Glutamatergic neuron (in vitro differentiated cells): ENCODE measurements at regions not wholly inside any gene's neighbourhood (a gene's known extent, or its start where the extent isn't known, plus 50 kb on each side); places are given as distances from the start of the nearest gene placed in this dataset.

Experiments used
- DNase-seq: peaks from one replicate; pipeline ENCODE4 v3.0.0; 2022
- H3K27ac Mint-ChIP-seq: one replicate; pipeline ENCODE4 v1.8.0; 2020; ENCODE audit warnings: mild to moderate bottlenecking, mixed read lengths, inconsistent platforms; ENCODE audit not compliant: unreplicated experiment
- H3K27me3 Mint-ChIP-seq: one replicate; pipeline ENCODE4 v1.8.0; 2020; ENCODE audit warnings: mild to moderate bottlenecking, moderate library complexity, mixed read lengths, inconsistent platforms; ENCODE audit not compliant: unreplicated experiment
- H3K36me3 Mint-ChIP-seq: one replicate; pipeline ENCODE4 v1.8.0; 2020; ENCODE audit warnings: mild to moderate bottlenecking, mixed read lengths, inconsistent platforms; ENCODE audit not compliant: unreplicated experiment
- H3K4me1 Mint-ChIP-seq: one replicate; pipeline ENCODE4 v1.8.0; 2020; ENCODE audit warnings: mild to moderate bottlenecking, low read depth, mixed read lengths, inconsistent platforms; ENCODE audit not compliant: unreplicated experiment
- H3K4me3 Mint-ChIP-seq: one replicate; pipeline ENCODE4 v1.8.0; 2020; ENCODE audit warnings: mild to moderate bottlenecking, mixed read lengths, inconsistent platforms; ENCODE audit not compliant: unreplicated experiment
- H3K9me3 Mint-ChIP-seq: one replicate; pipeline ENCODE4 v1.8.0; 2020; ENCODE audit warnings: mild to moderate bottlenecking, moderate library complexity, mixed read lengths, inconsistent platforms; ENCODE audit not compliant: unreplicated experiment
- TF ChIP-seq, protein P1 (sequence below): fragments of 200-600 bp; sonication (generic); IDR thresholded peaks from one replicate; pipeline ENCODE4 v1.5.0; 2021; ENCODE audit not compliant: partially characterized antibody, unreplicated experiment

DNA sequence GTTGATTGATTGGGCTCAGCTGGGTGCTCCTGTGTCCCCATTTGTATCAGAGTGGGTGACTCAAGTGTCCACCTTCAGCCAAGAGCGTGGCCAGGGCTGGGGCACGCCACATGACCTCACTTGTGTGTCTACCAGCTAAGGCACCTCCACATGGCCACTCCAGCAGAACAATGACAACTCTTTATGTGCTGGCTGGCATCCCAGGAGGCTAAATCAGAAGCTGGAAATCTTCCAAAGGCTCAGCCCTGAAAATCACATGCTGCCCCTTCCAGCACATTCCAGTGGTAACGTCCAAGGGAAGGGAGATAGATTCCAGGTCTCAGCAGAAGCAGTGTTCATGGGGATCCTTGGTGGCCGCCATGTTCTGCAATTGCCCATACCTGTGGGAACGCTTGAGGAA is 585.5 kb downstream of the AJAP1 start:
- H3K27ac Mint-ChIP-seq, result no peak overlapping the region
- no peak for DNase-seq
- peaks cover 16% of the 10 kb centered on the region for H3K9me3 Mint-ChIP-seq
- H3K27me3 Mint-ChIP-seq, result peaks cover 2% of the 10 kb centered on the region
- TF ChIP-seq, protein P1, sequence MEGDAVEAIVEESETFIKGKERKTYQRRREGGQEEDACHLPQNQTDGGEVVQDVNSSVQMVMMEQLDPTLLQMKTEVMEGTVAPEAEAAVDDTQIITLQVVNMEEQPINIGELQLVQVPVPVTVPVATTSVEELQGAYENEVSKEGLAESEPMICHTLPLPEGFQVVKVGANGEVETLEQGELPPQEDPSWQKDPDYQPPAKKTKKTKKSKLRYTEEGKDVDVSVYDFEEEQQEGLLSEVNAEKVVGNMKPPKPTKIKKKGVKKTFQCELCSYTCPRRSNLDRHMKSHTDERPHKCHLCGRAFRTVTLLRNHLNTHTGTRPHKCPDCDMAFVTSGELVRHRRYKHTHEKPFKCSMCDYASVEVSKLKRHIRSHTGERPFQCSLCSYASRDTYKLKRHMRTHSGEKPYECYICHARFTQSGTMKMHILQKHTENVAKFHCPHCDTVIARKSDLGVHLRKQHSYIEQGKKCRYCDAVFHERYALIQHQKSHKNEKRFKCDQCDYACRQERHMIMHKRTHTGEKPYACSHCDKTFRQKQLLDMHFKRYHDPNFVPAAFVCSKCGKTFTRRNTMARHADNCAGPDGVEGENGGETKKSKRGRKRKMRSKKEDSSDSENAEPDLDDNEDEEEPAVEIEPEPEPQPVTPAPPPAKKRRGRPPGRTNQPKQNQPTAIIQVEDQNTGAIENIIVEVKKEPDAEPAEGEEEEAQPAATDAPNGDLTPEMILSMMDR, result no peak
- no peak overlapping the region for H3K4me3 Mint-ChIP-seq
- no peaks in the 10 kb centered on the region for H3K4me1 Mint-ChIP-seq
- peaks cover 8% of the 10 kb centered on the region for H3K36me3 Mint-ChIP-seq

DNA sequence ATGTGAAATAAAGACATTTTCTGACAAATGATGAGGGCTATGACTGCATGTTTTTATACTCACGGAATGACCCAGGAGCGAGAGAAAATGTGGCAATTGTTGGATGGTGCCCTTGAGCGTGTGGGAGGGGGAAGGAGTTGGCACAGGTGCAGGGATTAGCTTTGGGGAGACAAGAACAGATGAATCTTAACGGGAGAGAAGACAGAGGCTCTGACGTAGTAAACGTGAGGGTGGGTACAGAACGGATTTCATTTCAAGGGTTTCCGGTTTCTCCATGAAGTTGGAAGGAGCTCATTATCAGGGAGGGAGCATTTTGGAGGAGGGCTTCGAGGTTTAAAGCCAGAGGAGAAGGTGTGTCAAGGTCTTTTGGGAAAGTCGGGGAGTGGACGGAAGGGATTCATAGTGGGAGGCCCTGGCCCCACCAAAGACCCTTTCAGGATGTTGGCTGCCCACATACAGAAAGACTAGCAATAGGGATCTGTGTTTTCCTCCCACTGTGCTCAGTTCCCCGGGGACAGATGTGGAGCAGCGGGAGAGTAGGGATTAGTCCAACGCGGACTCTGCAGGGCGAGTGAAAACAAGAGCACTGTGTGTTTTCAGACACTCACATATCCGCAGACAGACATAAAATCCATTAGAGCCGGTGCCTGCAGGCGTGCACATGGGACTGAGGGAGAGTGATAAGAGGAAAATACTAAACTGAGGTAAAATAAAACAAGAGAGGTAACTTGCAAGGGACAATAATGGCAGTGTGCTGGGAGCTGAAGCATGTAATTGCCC is 584.1 kb downstream of the AJAP1 start:
- H3K4me3 Mint-ChIP-seq, result no peak overlapping the region
- H3K27ac Mint-ChIP-seq, result no peak overlapping the region
- no peaks in the 10 kb centered on the region for H3K27me3 Mint-ChIP-seq
- peaks cover 4% of the 10 kb centered on the region for H3K36me3 Mint-ChIP-seq
- no peaks in the 10 kb centered on the region for H3K4me1 Mint-ChIP-seq
- TF ChIP-seq, protein P1, result no peak
- DNase-seq, result no peak
- peaks cover 14% of the 10 kb centered on the region for H3K9me3 Mint-ChIP-seq

DNA sequence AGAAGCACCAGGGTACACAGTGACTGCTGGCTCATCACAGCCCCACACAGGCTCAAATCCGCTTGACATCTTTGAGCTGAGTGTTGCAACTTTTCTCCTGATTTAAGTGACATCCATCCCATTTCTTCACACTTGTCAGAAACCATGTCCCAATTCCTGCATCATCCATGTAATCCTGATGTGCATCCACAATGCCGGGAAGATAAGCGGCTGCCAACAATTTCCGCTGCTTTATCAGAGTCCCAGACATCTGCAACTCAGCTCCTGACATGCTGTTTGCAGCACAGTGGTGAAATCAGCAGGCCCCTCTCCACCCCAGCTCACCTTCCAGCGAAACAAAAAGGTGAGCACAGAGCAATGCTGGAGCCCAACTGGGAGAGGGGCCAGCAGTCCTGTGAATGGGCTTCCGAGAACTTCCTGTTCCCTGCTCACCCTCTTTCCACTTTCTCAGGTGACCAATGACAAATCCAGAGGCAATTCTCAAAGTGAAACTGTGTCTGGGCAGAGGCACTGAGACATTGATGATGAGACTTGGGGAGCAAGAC is 581.0 kb downstream of the AJAP1 start:
- no peak overlapping the region for H3K4me3 Mint-ChIP-seq
- DNase-seq, result no peak
- no peaks in the 10 kb centered on the region for H3K27me3 Mint-ChIP-seq
- TF ChIP-seq, protein P1, result no peak
- H3K36me3 Mint-ChIP-seq, result no peaks in the 10 kb centered on the region
- H3K4me1 Mint-ChIP-seq, result no peaks in the 10 kb centered on the region
- no peak overlapping the region for H3K27ac Mint-ChIP-seq
- H3K9me3 Mint-ChIP-seq, result peaks cover 10% of the 10 kb centered on the region

DNA sequence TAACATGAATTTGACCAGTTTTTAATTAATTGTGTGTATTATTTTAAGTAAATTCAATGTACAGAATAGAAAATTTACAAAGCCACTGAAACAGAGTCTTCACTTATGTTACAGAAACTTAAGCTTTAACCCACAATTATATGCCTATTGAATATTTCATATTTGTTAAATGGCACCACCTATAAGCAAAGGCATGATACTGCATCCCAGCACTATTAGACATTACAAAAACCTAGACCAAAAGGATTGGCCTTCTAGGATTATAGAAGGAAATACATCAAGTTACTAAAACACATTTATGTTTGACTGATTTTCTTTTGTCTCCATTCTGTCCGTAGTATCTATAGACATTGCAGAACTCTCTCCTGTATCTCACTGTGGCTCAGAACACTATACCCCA is 578.1 kb downstream of the AJAP1 start:
- TF ChIP-seq, protein P1, result no peak
- no peaks in the 10 kb centered on the region for H3K36me3 Mint-ChIP-seq
- DNase-seq, result no peak
- no peak overlapping the region for H3K4me3 Mint-ChIP-seq
- peaks cover 7% of the 10 kb centered on the region for H3K9me3 Mint-ChIP-seq
- no peak overlapping the region for H3K27ac Mint-ChIP-seq
- no peaks in the 10 kb centered on the region for H3K27me3 Mint-ChIP-seq
- no peaks in the 10 kb centered on the region for H3K4me1 Mint-ChIP-seq
